ENCODE measurements at regions not wholly inside any gene's neighbourhood (a gene's known extent, or its start where the extent isn't known, plus 50 kb on each side); places are given as distances from the start of the nearest gene placed in this dataset.

- DNase-seq (ENCODE audit: low read depth), result no peak
- H3K79me2 ChIP-seq (ENCODE audit: insufficient read depth, low read length), result no peaks in the 10 kb centered on the region
- no peaks in the 10 kb centered on the region for H3K4me1 ChIP-seq (ENCODE audit: insufficient read depth, low read length)
- Mint-ChIP-seq H3K9me3 (ENCODE audit: unreplicated experiment) (peaks cover 3% of the 10 kb centered on the region), H3K36me3 (ENCODE audit: low read depth, unreplicated experiment) (peaks cover 3% of the 10 kb centered on the region), H3K27ac (ENCODE audit: unreplicated experiment) (no peak overlapping the region), H3K27me3 (ENCODE audit: low read depth, unreplicated experiment) (peaks cover 41% of the 10 kb centered on the region), H3K4me3 (ENCODE audit: unreplicated experiment) (no peak overlapping the region), H3K4me1 (ENCODE audit: low read depth, unreplicated experiment) (no peaks in the 10 kb centered on the region)
- no peak overlapping the region for H3K9ac ChIP-seq (ENCODE audit: low read length)
- no peaks in the 10 kb centered on the region for H3K36me3 ChIP-seq (ENCODE audit: insufficient read depth, low read length)
- FAIRE-seq, result no peak
- H3K9me3 ChIP-seq (ENCODE audit: insufficient read depth, low read depth, low read length), result no peaks in the 10 kb centered on the region
- H3K27me3 ChIP-seq (ENCODE audit: insufficient read depth, low read length), result no peaks in the 10 kb centered on the region
- H3K4me2 ChIP-seq (ENCODE audit: low read length), result no peak overlapping the region
- TF ChIP-seq EZH2 (IDR thresholded peaks at IDR 0.05; ENCODE audit: insufficient read depth, low read length), result no peak
- H4K20me1 ChIP-seq (ENCODE audit: insufficient read depth, low read length), result no peaks in the 10 kb centered on the region
- H3K27ac ChIP-seq (ENCODE audit: low read depth, low read length), result no peak overlapping the region
- H2AFZ ChIP-seq (ENCODE audit: low read depth, low read length), result no peak overlapping the region
- no peak overlapping the region for H3K4me3 ChIP-seq (ENCODE audit: insufficient read depth, low read depth, low read length)
Observed at GRCh38 chr5:2631758-2632157, 119.7 kb downstream of the IRX2 start.

DNA sequence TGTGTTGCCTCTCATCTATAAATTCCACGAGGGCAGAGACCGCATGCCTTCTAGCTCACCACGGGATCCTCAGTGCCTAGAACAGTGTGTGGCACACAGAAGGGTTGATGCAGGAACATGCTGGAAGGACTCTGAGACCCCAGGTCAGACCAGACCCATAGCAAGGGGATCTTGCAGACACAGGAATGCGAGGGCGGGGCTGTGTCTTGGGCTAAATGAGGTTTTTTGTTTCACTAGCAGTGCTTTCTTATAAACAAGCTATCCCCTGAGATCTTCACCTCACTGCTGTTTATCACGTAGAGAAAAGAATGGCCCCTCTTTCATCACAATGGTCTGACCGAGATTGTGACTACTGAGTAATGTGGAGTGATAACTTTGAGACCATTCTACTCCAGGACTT, 122.4 kb downstream of the IRX2 start:
- no peak overlapping the region for H3K4me3 ChIP-seq (ENCODE audit: insufficient read depth, low read depth, low read length)
- H3K9me3 Mint-ChIP-seq (ENCODE audit: unreplicated experiment), result peaks cover 3% of the 10 kb centered on the region
- no peaks in the 10 kb centered on the region for H3K4me1 ChIP-seq (ENCODE audit: insufficient read depth, low read length)
- no peaks in the 10 kb centered on the region for H3K36me3 ChIP-seq (ENCODE audit: insufficient read depth, low read length)
- peaks cover 3% of the 10 kb centered on the region for H3K36me3 Mint-ChIP-seq (ENCODE audit: low read depth, unreplicated experiment)
- no peak overlapping the region for H3K4me3 Mint-ChIP-seq (ENCODE audit: unreplicated experiment)
- no peaks in the 10 kb centered on the region for H3K79me2 ChIP-seq (ENCODE audit: insufficient read depth, low read length)
- no peak overlapping the region for H2AFZ ChIP-seq (ENCODE audit: low read depth, low read length)
- no peak overlapping the region for H3K27ac ChIP-seq (ENCODE audit: low read depth, low read length)
- H3K4me1 Mint-ChIP-seq (ENCODE audit: low read depth, unreplicated experiment), result no peaks in the 10 kb centered on the region
- H3K4me2 ChIP-seq (ENCODE audit: low read length), result no peak overlapping the region
- DNase-seq (ENCODE audit: low read depth) (no peak), FAIRE-seq (no peak)
- peaks cover 3% of the 10 kb centered on the region for H3K9me3 ChIP-seq (ENCODE audit: insufficient read depth, low read depth, low read length)
- H3K9ac ChIP-seq (ENCODE audit: low read length), result no peak overlapping the region
- H3K27me3 Mint-ChIP-seq (ENCODE audit: low read depth, unreplicated experiment), result peaks cover 33% of the 10 kb centered on the region
- TF ChIP-seq EZH2 (IDR thresholded peaks at IDR 0.05; ENCODE audit: insufficient read depth, low read length), result no peak
- TF ChIP-seq, protein P1, sequence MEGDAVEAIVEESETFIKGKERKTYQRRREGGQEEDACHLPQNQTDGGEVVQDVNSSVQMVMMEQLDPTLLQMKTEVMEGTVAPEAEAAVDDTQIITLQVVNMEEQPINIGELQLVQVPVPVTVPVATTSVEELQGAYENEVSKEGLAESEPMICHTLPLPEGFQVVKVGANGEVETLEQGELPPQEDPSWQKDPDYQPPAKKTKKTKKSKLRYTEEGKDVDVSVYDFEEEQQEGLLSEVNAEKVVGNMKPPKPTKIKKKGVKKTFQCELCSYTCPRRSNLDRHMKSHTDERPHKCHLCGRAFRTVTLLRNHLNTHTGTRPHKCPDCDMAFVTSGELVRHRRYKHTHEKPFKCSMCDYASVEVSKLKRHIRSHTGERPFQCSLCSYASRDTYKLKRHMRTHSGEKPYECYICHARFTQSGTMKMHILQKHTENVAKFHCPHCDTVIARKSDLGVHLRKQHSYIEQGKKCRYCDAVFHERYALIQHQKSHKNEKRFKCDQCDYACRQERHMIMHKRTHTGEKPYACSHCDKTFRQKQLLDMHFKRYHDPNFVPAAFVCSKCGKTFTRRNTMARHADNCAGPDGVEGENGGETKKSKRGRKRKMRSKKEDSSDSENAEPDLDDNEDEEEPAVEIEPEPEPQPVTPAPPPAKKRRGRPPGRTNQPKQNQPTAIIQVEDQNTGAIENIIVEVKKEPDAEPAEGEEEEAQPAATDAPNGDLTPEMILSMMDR (IDR thresholded peaks at IDR 0.05; ENCODE audit: insufficient read depth, low read depth, low read length), result no peak
- H3K27me3 ChIP-seq (ENCODE audit: insufficient read depth, low read length), result no peaks in the 10 kb centered on the region
- H4K20me1 ChIP-seq (ENCODE audit: insufficient read depth, low read length), result no peaks in the 10 kb centered on the region
- H3K27ac Mint-ChIP-seq (ENCODE audit: unreplicated experiment), result no peak overlapping the region

DNA sequence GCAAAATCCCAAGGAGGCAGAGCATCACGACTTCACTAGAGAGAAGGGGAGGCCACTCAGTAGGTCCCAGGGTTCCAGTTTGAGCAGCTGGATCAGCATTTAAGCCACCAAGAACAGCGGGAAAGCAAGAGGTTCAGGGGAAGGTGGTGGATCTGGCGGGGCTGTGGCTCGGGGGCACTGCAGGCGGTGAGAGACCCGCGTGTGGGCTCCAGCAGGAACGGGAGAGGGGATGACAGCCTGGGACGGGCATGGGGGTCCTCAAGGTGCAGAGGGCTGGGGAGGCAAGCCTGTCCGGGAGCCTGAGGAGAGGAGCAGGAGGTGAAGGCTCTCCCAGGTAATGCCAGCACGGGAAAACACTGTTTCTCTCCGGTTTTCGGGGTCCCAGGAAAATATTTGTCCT, 123.6 kb downstream of the IRX2 start:
- Histone ChIP-seq H4K20me1 (ENCODE audit: insufficient read depth, low read length) (no peaks in the 10 kb centered on the region), H3K4me3 (ENCODE audit: insufficient read depth, low read depth, low read length) (no peak overlapping the region), H3K79me2 (ENCODE audit: insufficient read depth, low read length) (no peaks in the 10 kb centered on the region), H3K36me3 (ENCODE audit: insufficient read depth, low read length) (no peaks in the 10 kb centered on the region), H3K27ac (ENCODE audit: low read depth, low read length) (no peak overlapping the region), H2AFZ (ENCODE audit: low read depth, low read length) (no peak overlapping the region), H3K27me3 (ENCODE audit: insufficient read depth, low read length) (no peaks in the 10 kb centered on the region), H3K9ac (ENCODE audit: low read length) (no peak overlapping the region), H3K9me3 (ENCODE audit: insufficient read depth, low read depth, low read length) (peaks cover 3% of the 10 kb centered on the region), H3K4me2 (ENCODE audit: low read length) (no peak overlapping the region), H3K4me1 (ENCODE audit: insufficient read depth, low read length) (no peaks in the 10 kb centered on the region)
- Mint-ChIP-seq H3K9me3 (ENCODE audit: unreplicated experiment) (peaks cover 3% of the 10 kb centered on the region), H3K4me1 (ENCODE audit: low read depth, unreplicated experiment) (no peaks in the 10 kb centered on the region), H3K36me3 (ENCODE audit: low read depth, unreplicated experiment) (peaks cover 3% of the 10 kb centered on the region), H3K27ac (ENCODE audit: unreplicated experiment) (no peak overlapping the region), H3K27me3 (ENCODE audit: low read depth, unreplicated experiment) (peaks cover 33% of the 10 kb centered on the region), H3K4me3 (ENCODE audit: unreplicated experiment) (no peak overlapping the region)
- TF ChIP-seq, protein P1 (IDR thresholded peaks at IDR 0.05; ENCODE audit: insufficient read depth, low read depth, low read length), result no peak
- no peak for TF ChIP-seq EZH2 (IDR thresholded peaks at IDR 0.05; ENCODE audit: insufficient read depth, low read length)
- DNase-seq (ENCODE audit: low read depth) (no peak), FAIRE-seq (no peak)

All from astrocyte (in vitro differentiated cells and primary cell).